Pancreas (tissue), 10 donors: ENCODE measurements at regions not wholly inside any gene's neighbourhood (a gene's known extent, or its start where the extent isn't known, plus 50 kb on each side); places are given as distances from the start of the nearest gene placed in this dataset.

ENCODE experiments used
- ATAC-seq, 4 donors: fragments of 200-7000 bp; cut with Tn5 transposase; one replicate each; pipeline versions ENCODE4 v1.8.0 to v1.9.1; 2020; ENCODE audit warnings: mild to moderate bottlenecking in 4 of 4, moderate library complexity in 4 of 4
- DNase-seq, 6 donors: peaks; one replicate each; pipeline ENCODE4 v3.0.0-alpha.2; 2020
- FAIRE-seq: peaks from 2 replicates; lab custom pipeline; 2012; peaks lifted over from hg19 to GRCh38; lab: Jason Lieb, UNC
- H3K27ac ChIP-seq, 4 donors: fragments of 200-600 bp; sonication (generic); 1 replicate in 3 of 4; 2 replicates in 1 of 4; pipeline versions ENCODE4 v1.5.0 to v1.8.0; 2020
- H3K27me3 ChIP-seq, 4 donors: fragments of 200-600 bp; one replicate each; pipeline ENCODE4 v1.8.0; 2021
- H3K36me3 ChIP-seq, 3 donors: fragments of 200-600 bp; sonication (generic) in 1 of 3; one replicate each; pipeline versions ENCODE4 v1.5.0 to v1.8.0; 2020 to 2021
- H3K4me1 ChIP-seq, 3 donors: fragments of 200-600 bp; one replicate each; pipeline ENCODE4 v1.8.0; 2021
- H3K4me3 ChIP-seq, 4 donors: fragments of 200-600 bp; sonication (generic) in 2 of 4; one replicate each; pipeline versions ENCODE4 v1.5.0 to v1.8.0; 2020 to 2021
- H3K9me3 ChIP-seq, 4 donors: fragments of 200-600 bp; one replicate each; pipeline ENCODE4 v1.8.0; 2021
- WGBS, 2 donors: extraction: QIAGEN DNeasy Blood & Tissue Kit; methylation state at CpG; one replicate each; pipeline ENCODE4 v1.1.7; 2013; 5-methylcytosine and 5-hydroxymethylcytosine counted together
- intact Hi-C, 3 donors: fragments of 100-400 bp; cut with DNase I; formaldehyde crosslinking; loops; one replicate each; pipeline versions ENCODE4 v1.11.1 to v1.14.2; 2022
- TF ChIP-seq, protein P1 (sequence below), 4 donors: fragments of 200-600 bp; sonication (generic) in 3 of 4; IDR thresholded peaks; one replicate each; pipeline versions ENCODE4 v1.5.0 to v1.8.0; 2021; ENCODE audit warnings: antibody characterized with exemption in 4 of 4
- donor health status: healthy with polysubstance abuse.
- donor health status: DM: no; HTN: no; CAD: no; lungs with moderate emphysema.
- donor health status: DM: no; HTN: no; CAD: no.
- donor health status: control.
- donor health status: control.
- donor health status: Bipolar disorder and iron deficiency.
- donor health status: DM: yes; HTN: yes; CAD: no.
- donor health status: DM: no; HTN: no; CAD: no.
- donor health status: DM: no; HTN: no; CAD: no.
- donor health status: DM: yes; HTN: yes; CAD: no.

DNA sequence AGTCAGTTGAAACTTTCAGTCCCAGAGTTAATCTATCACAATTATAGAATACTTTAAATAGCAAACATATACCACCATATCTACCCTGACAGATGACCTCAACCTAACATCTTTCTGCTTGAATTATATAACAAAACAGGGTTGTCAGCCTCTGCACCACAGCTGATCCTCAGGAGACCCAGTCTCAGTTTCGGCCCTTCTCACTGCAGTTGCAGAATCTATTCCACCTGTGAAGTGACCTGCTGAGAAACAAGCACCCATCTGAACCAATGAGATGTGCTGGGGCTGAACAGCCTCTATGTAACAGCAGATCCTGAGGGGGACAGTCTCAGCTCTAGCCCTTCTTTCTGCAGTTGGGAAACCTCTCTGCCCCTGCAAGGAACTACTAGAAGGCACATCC lies 567.6 kb downstream of the KCNJ3 start:
- H3K27me3 ChIP-seq, result no peaks in the 10 kb centered on the region
- 78 to 90% methylated on average over 1 of the region's 1 CpG for WGBS, 2 donors
- H3K9me3 ChIP-seq, result no peaks in the 10 kb centered on the region
- FAIRE-seq (no peak), DNase-seq (no peak), ATAC-seq (no peak)
- H3K27ac ChIP-seq, result no peak overlapping the region
- intact Hi-C loops, result no loop called here
- H3K36me3 ChIP-seq, result no peaks in the 10 kb centered on the region
- TF ChIP-seq, protein P1, sequence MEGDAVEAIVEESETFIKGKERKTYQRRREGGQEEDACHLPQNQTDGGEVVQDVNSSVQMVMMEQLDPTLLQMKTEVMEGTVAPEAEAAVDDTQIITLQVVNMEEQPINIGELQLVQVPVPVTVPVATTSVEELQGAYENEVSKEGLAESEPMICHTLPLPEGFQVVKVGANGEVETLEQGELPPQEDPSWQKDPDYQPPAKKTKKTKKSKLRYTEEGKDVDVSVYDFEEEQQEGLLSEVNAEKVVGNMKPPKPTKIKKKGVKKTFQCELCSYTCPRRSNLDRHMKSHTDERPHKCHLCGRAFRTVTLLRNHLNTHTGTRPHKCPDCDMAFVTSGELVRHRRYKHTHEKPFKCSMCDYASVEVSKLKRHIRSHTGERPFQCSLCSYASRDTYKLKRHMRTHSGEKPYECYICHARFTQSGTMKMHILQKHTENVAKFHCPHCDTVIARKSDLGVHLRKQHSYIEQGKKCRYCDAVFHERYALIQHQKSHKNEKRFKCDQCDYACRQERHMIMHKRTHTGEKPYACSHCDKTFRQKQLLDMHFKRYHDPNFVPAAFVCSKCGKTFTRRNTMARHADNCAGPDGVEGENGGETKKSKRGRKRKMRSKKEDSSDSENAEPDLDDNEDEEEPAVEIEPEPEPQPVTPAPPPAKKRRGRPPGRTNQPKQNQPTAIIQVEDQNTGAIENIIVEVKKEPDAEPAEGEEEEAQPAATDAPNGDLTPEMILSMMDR (IDR thresholded peaks at IDR 0.05), result no peak
- H3K4me1 ChIP-seq, result no peaks in the 10 kb centered on the region
- H3K4me3 ChIP-seq, result no peak overlapping the region

DNA sequence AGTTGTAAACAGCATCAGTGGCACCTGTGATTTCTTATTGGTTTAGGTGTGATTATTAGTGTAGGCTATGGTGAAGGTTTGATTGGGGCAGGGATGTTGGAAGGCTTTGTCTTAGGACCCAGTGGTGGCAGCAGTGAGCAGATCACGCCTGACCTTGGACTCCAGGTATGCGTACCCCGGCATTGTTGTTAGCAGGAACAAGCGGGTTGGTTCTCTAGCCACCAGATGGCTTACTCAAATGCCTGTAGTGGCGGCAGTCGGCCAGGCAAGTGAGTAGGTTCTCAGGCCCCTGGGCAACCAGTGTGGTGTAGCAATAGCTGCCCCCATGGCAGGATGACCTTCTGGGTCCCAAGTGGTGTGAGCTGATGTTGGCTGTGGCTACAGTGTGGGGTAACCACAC lies 558.3 kb downstream of the KCNJ3 start:
- intact Hi-C loops, result no loop called here
- Histone ChIP-seq H3K27ac (no peak overlapping the region), H3K4me3 (no peak overlapping the region), H3K4me1 (no peaks in the 10 kb centered on the region), H3K27me3 (no peaks in the 10 kb centered on the region), H3K9me3 (no peaks in the 10 kb centered on the region), H3K36me3 (no peaks in the 10 kb centered on the region)
- DNase-seq (no peak), ATAC-seq (no peak), FAIRE-seq (no peak)
- 85 to 89% methylated on average over 6 of the region's 6 CpGs for WGBS, 2 donors
- TF ChIP-seq, protein P1 (IDR thresholded peaks at IDR 0.05), result no peak

DNA sequence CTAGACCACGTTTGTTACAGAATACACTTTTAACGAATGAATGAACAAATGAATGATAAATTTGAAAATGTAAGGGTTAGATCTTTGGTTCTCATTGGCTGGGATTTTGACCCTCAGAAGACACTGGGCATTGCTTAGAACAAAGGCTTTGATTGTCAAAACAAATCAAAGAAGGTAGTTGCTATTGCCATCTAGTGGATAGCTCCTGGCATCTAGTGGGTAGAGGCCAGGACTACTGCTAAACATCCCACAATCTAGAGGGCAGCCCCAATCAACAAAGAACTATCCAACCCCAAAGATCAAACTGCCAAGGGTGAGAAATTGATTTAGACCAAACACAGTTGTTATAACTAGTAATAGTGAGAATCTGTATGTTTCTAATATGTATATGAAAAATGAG lies 552.3 kb downstream of the KCNJ3 start:
- ATAC-seq, result peak in 3 of 4 donors; percentile 50 to 65 (median 64)
- Histone ChIP-seq H3K9me3 (no peaks in the 10 kb centered on the region), H3K4me3 (no peak overlapping the region), H3K36me3 (no peaks in the 10 kb centered on the region), H3K4me1 (no peaks in the 10 kb centered on the region), H3K27ac (no peak overlapping the region), H3K27me3 (no peaks in the 10 kb centered on the region)
- intact Hi-C loops, result no loop called here
- WGBS, 2 donors, result 19 to 28% methylated on average over 2 of the region's 2 CpGs
- no peak for DNase-seq
- TF ChIP-seq, protein P1 (IDR thresholded peaks at IDR 0.05), result no peak
- FAIRE-seq, result no peak

DNA sequence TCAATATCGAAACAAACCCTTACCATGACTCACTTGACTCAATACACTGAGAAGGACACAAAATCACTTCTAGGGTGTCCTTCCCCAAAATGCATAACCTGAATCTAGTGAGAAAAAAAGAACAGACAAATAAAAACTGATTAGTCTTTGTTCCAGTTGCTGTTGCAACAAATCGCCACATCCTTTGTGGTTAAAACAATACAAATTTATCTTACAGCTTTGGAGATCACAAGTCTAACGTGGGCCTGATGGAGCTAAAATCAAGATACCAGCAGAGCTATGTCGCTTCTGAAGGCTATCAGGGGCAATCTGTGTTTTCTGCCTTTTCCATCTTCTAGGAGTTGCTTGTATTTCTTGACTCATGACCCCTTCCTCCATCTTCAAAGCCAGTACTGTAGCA lies 541.7 kb downstream of the KCNJ3 start:
- TF ChIP-seq, protein P1 (IDR thresholded peaks at IDR 0.05), result no peak
- Histone ChIP-seq H3K27ac (no peak overlapping the region), H3K4me3 (no peak overlapping the region), H3K4me1 (no peaks in the 10 kb centered on the region), H3K27me3 (no peaks in the 10 kb centered on the region), H3K9me3 (no peaks in the 10 kb centered on the region), H3K36me3 (no peaks in the 10 kb centered on the region)
- DNase-seq (no peak), FAIRE-seq (no peak), ATAC-seq (no peak)
- intact Hi-C loops, result no loop called here
- 69 to 77% methylated on average over 4 of the region's 4 CpGs for WGBS, 2 donors

DNA sequence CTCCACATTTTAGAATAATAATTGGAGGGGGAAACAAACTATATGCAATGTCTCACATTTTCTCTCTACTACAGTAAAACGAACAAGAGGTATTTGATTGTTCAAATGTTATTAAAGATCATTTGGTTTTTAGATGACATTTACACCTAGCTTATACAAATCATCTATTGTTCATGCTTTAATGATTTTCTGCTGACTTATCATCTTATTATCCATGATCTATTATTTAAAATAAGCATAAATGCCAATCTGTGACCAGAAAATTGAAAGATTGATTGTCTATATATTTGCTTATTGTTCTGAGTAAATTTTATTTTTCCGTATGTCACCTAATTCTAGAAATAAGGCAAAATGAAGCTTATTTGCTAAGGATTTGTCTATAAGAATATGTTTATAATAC lies 537.2 kb downstream of the KCNJ3 start:
- DNase-seq (no peak), FAIRE-seq (no peak), ATAC-seq (no peak)
- Histone ChIP-seq H3K27me3 (no peaks in the 10 kb centered on the region), H3K4me1 (no peaks in the 10 kb centered on the region), H3K27ac (no peak overlapping the region), H3K4me3 (no peak overlapping the region), H3K36me3 (no peaks in the 10 kb centered on the region), H3K9me3 (no peaks in the 10 kb centered on the region)
- intact Hi-C loops, result no loop called here
- 42 to 61% methylated on average over 2 of the region's 2 CpGs for WGBS, 2 donors
- TF ChIP-seq, protein P1 (IDR thresholded peaks at IDR 0.05), result no peak
